Esophagus muscularis mucosa (tissue), 4 donors: ENCODE measurements at regions not wholly inside any gene's neighbourhood (a gene's known extent, or its start where the extent isn't known, plus 50 kb on each side); places are given as distances from the start of the nearest gene placed in this dataset.
A peak's percentile ranks its signal among the peaks of the same experiment; 100 is the strongest.

Experiments
- DNase-seq: peaks from one replicate; pipeline ENCODE4 v3.0.0-alpha.2; 2017; ENCODE audit errors: extremely low spot score
- H3K27ac ChIP-seq, 4 donors: fragments of 200-600 bp; sonication (generic); replicated peaks in 1 of 4; 1 replicate in 3 of 4; 2 replicates in 1 of 4; pipeline ENCODE4 v1.5.1; 2016 to 2019; ENCODE audit warnings: mild to moderate bottlenecking in 1 of 4
- H3K27me3 ChIP-seq, 4 donors: fragments of 200-600 bp; sonication (generic); one replicate each; pipeline versions ENCODE4 v1.5.1 to v1.6.0; 2016 to 2019
- H3K36me3 ChIP-seq, 4 donors: fragments of 200-600 bp; sonication (generic); one replicate each; pipeline ENCODE4 v1.5.1; 2016 to 2019
- H3K4me1 ChIP-seq, 4 donors: fragments of 200-600 bp; sonication (generic); one replicate each; pipeline ENCODE4 v1.5.1; 2016 to 2019
- H3K4me3 ChIP-seq, 4 donors: fragments of 200-600 bp; sonication (generic); 1 replicate in 2 of 4; 2 replicates in 2 of 4; pipeline ENCODE4 v1.5.1; 2016 to 2019; ENCODE audit warnings: mild to moderate bottlenecking in 4 of 4, moderate library complexity in 1 of 4
- H3K9me3 ChIP-seq, 4 donors: fragments of 200-600 bp; sonication (generic); 1 replicate in 3 of 4; 2 replicates in 1 of 4; pipeline ENCODE4 v1.5.1; 2016 to 2019
- CTCF ChIP-seq, 3 experiments: fragments of 200-600 bp in 2 of 3; fragments of 450-650 bp in 1 of 3; sonication (generic) in 2 of 3; IDR thresholded peaks; one replicate each; pipeline ENCODE4 v1.5.1; 2017 to 2019; ENCODE audit warnings: antibody characterized with exemption in 3 of 3, mild to moderate bottlenecking in 2 of 3, moderate library complexity in 1 of 3
- EP300 ChIP-seq: sonication (generic); formaldehyde crosslinking; IDR thresholded peaks from one replicate; pipeline ENCODE4 v1.6.1; 2017; ENCODE audit warnings: antibody characterized with exemption
- POLR2A ChIP-seq: fragments of 450-650 bp; IDR thresholded peaks from one replicate; pipeline ENCODE4 v1.6.1; 2017; ENCODE audit warnings: antibody characterized with exemption, moderate library complexity, mild to moderate bottlenecking, low read depth
- POLR2AphosphoS5 ChIP-seq, 2 donors: sonication (generic); formaldehyde crosslinking; IDR thresholded peaks; one replicate each; pipeline ENCODE4 v1.6.1; 2017; ENCODE audit warnings: antibody characterized with exemption in 2 of 2
- WGBS: methylation state at CpG from one replicate; pipeline ENCODE4 v1.1.5; 2018; 5-methylcytosine and 5-hydroxymethylcytosine counted together
- intact Hi-C: fragments of 100-400 bp; cut with DNase I; formaldehyde crosslinking; loops from one replicate; pipeline ENCODE4 v1.15.1; 2023

- H3K27me3 ChIP-seq, result no peaks in the 10 kb centered on the region
- no peak for TF ChIP-seq CTCF (IDR thresholded peaks at IDR 0.05)
- TF ChIP-seq POLR2AphosphoS5 (IDR thresholded peaks at IDR 0.05), result no peak
- no peak for TF ChIP-seq POLR2A
- no peak for TF ChIP-seq EP300
- no peak for DNase-seq
- H3K27ac ChIP-seq, result no peak overlapping the region
- WGBS, result 86% methylated on average over 2 of the region's 2 CpGs
- H3K4me3 ChIP-seq, result no peak overlapping the region
- intact Hi-C loops, result no loop called here
- H3K4me1 ChIP-seq, result peaks cover 0 to 8% (median 6%) of the 10 kb centered on the region in 4 donors
- H3K36me3 ChIP-seq, result no peaks in the 10 kb centered on the region
- H3K9me3 ChIP-seq, result no peaks in the 10 kb centered on the region
Measured at GRCh38 chr10:88136712-88137111, 273.3 kb downstream of the PTEN start.

GRCh38 chr10:88138319-88138848, 275.0 kb downstream of the PTEN start:
- Histone ChIP-seq H3K4me3 (no peak overlapping the region), H3K36me3 (no peaks in the 10 kb centered on the region), H3K9me3 (no peaks in the 10 kb centered on the region), H3K4me1 (no peaks in the 10 kb centered on the region), H3K27me3 (no peaks in the 10 kb centered on the region), H3K27ac (no peak overlapping the region)
- TF ChIP-seq CTCF (IDR thresholded peaks at IDR 0.05), result no peak
- TF ChIP-seq POLR2AphosphoS5 (IDR thresholded peaks at IDR 0.05), result no peak
- no peak for TF ChIP-seq EP300
- no peak for TF ChIP-seq POLR2A
- intact Hi-C loops, result no loop called here
- DNase-seq, result no peak
- 83% methylated on average over 2 of the region's 2 CpGs for WGBS

GRCh38 chr10:88147000-88147798, 283.8 kb downstream of the PTEN start:
- peak overlapping the region; percentile 39 to 57 (median 47) for H3K27ac ChIP-seq
- H3K4me1 ChIP-seq, result peaks cover 0 to 25% (median 16%) of the 10 kb centered on the region in 4 donors
- no peak overlapping the region for H3K4me3 ChIP-seq
- intact Hi-C loops, result no loop called here
- TF ChIP-seq POLR2AphosphoS5 (IDR thresholded peaks at IDR 0.05) (peak in 1 of 2 donors; percentile 20), POLR2A (no peak), CTCF (IDR thresholded peaks at IDR 0.05) (no peak), EP300 (no peak)
- H3K36me3 ChIP-seq, result no peaks in the 10 kb centered on the region
- no peaks in the 10 kb centered on the region for H3K9me3 ChIP-seq
- WGBS, result 60% methylated on average over 5 of the region's 5 CpGs
- H3K27me3 ChIP-seq, result no peaks in the 10 kb centered on the region
- DNase-seq, result no peak

GRCh38 chr10:88149906-88150305, 286.5 kb downstream of the PTEN start:
- Histone ChIP-seq H3K4me3 (no peak overlapping the region), H3K27ac (no peak overlapping the region), H3K9me3 (no peaks in the 10 kb centered on the region), H3K4me1 (peaks cover 0 to 25% (median 16%) of the 10 kb centered on the region in 4 donors), H3K36me3 (no peaks in the 10 kb centered on the region), H3K27me3 (no peaks in the 10 kb centered on the region)
- no peak for TF ChIP-seq POLR2A
- no peak for TF ChIP-seq POLR2AphosphoS5 (IDR thresholded peaks at IDR 0.05)
- TF ChIP-seq EP300, result no peak
- TF ChIP-seq CTCF (IDR thresholded peaks at IDR 0.05), result no peak
- no peak for DNase-seq
- intact Hi-C loops, result no loop called here
- 92% methylated on average over 1 of the region's 1 CpG for WGBS
